ENCODE measurements at regions not wholly inside any gene's neighbourhood (a gene's known extent, or its start where the extent isn't known, plus 50 kb on each side); places are given as distances from the start of the nearest gene placed in this dataset.
A peak's percentile ranks its signal among the peaks of the same experiment; 100 is the strongest.
"Not testable (repeated sequence)": the region's sequence is repeated elsewhere in the genome, so short reads cannot be mapped to it uniquely, and the experiment has no call there.

GRCh38 chr5:42989190-42989589 is 50.9 kb downstream of the ANXA2R start:
- Histone ChIP-seq H3K9me3 (ENCODE audit: insufficient read depth, low read depth, low read length) (peaks cover 24% of the 10 kb centered on the region), H3K9ac (ENCODE audit: low read depth, low read length) (no peak overlapping the region), H3K27ac (ENCODE audit: low read length) (no peak overlapping the region), H3K27me3 (ENCODE audit: insufficient read depth, low read length) (no peaks in the 10 kb centered on the region; the same call in 1 of the 2 replicates), H3K36me3 (ENCODE audit: insufficient read depth, low read depth, low read length) (no peaks in the 10 kb centered on the region), H3K4me1 (ENCODE audit: insufficient read depth, low read length) (no peaks in the 10 kb centered on the region), H3K4me3 (ENCODE audit: low read length) (no peak overlapping the region)

- H3K4me1 ChIP-seq (ENCODE audit: insufficient read depth, low read length), result no peaks in the 10 kb centered on the region
- peaks cover 19% of the 10 kb centered on the region for H3K9me3 ChIP-seq (ENCODE audit: insufficient read depth, low read depth, low read length)
- H3K4me3 ChIP-seq (ENCODE audit: low read length), result no peak overlapping the region
- H3K36me3 ChIP-seq (ENCODE audit: insufficient read depth, low read depth, low read length), result no peaks in the 10 kb centered on the region
- H3K27me3 ChIP-seq (ENCODE audit: insufficient read depth, low read length), result no peaks in the 10 kb centered on the region
- H3K9ac ChIP-seq (ENCODE audit: low read depth, low read length), result no peak overlapping the region
- H3K27ac ChIP-seq (ENCODE audit: low read length), result no peak overlapping the region
Observed at GRCh38 chr5:42988568-42988967, 51.6 kb downstream of the ANXA2R start.

GRCh38 chr5:42985129-42986037 is 54.7 kb downstream of the ANXA2R start:
- Histone ChIP-seq H3K4me3 (ENCODE audit: low read length) (no peak overlapping the region), H3K9me3 (ENCODE audit: insufficient read depth, low read depth, low read length) (peaks cover 19% of the 10 kb centered on the region), H3K4me1 (ENCODE audit: insufficient read depth, low read length) (peaks cover 3% of the 10 kb centered on the region; the same call in 1 of the 2 replicates), H3K36me3 (ENCODE audit: insufficient read depth, low read depth, low read length) (no peaks in the 10 kb centered on the region), H3K27ac (ENCODE audit: low read length) (no peak overlapping the region), H3K27me3 (ENCODE audit: insufficient read depth, low read length) (no peaks in the 10 kb centered on the region), H3K9ac (ENCODE audit: low read depth, low read length) (no peak overlapping the region)

DNA sequence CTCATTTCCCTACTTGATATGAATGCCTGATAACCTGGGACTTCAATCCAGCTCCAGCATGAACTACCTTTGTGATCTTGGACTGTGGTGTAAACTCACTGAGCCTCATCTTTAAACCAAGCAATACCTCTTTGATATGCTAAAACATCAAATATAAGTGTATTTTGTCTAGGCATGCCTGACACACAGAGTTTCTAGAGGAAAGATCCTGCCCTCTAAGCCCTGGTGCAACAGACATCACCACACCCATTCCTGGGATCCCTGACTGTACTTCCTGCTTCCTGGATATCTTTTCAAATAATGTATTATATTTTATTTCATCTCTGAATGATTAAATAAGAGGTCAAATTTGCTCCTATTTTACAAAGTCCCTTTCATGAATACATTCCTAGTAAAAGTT is 55.8 kb downstream of the ANXA2R start:
- H3K4me3 ChIP-seq (ENCODE audit: low read length), result no peak overlapping the region
- no peak overlapping the region for H3K9ac ChIP-seq (ENCODE audit: low read depth, low read length)
- H3K9me3 ChIP-seq (ENCODE audit: insufficient read depth, low read depth, low read length), result peaks cover 11% of the 10 kb centered on the region
- H3K36me3 ChIP-seq (ENCODE audit: insufficient read depth, low read depth, low read length), result no peaks in the 10 kb centered on the region
- no peak overlapping the region for H3K27ac ChIP-seq (ENCODE audit: low read length)
- peaks cover 3% of the 10 kb centered on the region; the same call in 1 of the 2 replicates for H3K4me1 ChIP-seq (ENCODE audit: insufficient read depth, low read length)
- H3K27me3 ChIP-seq (ENCODE audit: insufficient read depth, low read length), result no peaks in the 10 kb centered on the region

GRCh38 chr5:42982107-42982622 is 58.0 kb downstream of the ANXA2R start:
- Histone ChIP-seq H3K9me3 (ENCODE audit: insufficient read depth, low read depth, low read length) (peaks cover 4% of the 10 kb centered on the region; the same call in 1 of the 2 replicates), H3K4me3 (ENCODE audit: low read length) (no peak overlapping the region; the same call in 1 of the 2 replicates), H3K27ac (ENCODE audit: low read length) (no peak overlapping the region), H3K27me3 (ENCODE audit: insufficient read depth, low read length) (no peaks in the 10 kb centered on the region), H3K9ac (ENCODE audit: low read depth, low read length) (peak overlapping the region; percentile 48; the same call in 1 of the 2 replicates), H3K36me3 (ENCODE audit: insufficient read depth, low read depth, low read length) (no peaks in the 10 kb centered on the region), H3K4me1 (ENCODE audit: insufficient read depth, low read length) (peaks cover 3% of the 10 kb centered on the region; the same call in 1 of the 2 replicates)

DNA sequence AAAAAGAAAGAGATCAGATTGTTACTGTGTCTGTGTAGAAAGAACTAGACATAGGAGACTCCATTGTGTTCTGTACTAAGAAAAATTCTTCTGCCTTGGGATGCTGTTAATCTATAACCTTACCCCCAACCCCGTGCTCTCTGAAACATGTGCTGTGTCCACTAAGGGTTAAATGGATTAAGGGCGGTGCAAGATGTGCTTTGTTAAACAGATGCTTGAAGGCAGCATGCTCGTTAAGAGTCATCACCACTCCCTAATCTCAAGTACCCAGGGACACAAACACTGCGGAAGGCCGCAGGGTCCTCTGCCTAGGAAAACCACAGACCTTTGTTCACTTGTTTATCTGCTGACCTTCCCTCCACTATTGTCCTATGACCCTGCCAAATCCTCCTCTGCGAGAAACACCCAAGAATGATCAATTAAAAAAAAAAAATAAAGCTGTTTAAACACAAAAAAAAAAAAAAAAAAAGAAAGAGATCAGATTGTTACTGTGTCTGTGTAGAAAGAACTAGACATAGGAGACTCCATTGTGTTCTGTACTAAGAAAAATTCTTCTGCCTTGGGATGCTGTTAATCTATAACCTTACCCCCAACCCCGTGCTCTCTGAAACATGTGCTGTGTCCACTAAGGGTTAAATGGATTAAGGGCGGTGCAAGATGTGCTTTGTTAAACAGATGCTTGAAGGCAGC is 58.6 kb downstream of the ANXA2R start:
- H3K36me3 ChIP-seq (ENCODE audit: insufficient read depth, low read depth, low read length); H3K27me3 ChIP-seq (ENCODE audit: insufficient read depth, low read length); H3K9ac ChIP-seq (ENCODE audit: low read depth, low read length); H3K4me1 ChIP-seq (ENCODE audit: insufficient read depth, low read length); H3K9me3 ChIP-seq (ENCODE audit: insufficient read depth, low read depth, low read length); H3K4me3 ChIP-seq (ENCODE audit: low read length); H3K27ac ChIP-seq (ENCODE audit: low read length): not testable (repeated sequence)

GRCh38 chr5:42981015-42981414 is 59.1 kb downstream of the ANXA2R start:
- H3K4me3 ChIP-seq (ENCODE audit: low read length); H3K9me3 ChIP-seq (ENCODE audit: insufficient read depth, low read depth, low read length); H3K36me3 ChIP-seq (ENCODE audit: insufficient read depth, low read depth, low read length); H3K27ac ChIP-seq (ENCODE audit: low read length); H3K27me3 ChIP-seq (ENCODE audit: insufficient read depth, low read length); H3K4me1 ChIP-seq (ENCODE audit: insufficient read depth, low read length); H3K9ac ChIP-seq (ENCODE audit: low read depth, low read length): not testable (repeated sequence)

DNA sequence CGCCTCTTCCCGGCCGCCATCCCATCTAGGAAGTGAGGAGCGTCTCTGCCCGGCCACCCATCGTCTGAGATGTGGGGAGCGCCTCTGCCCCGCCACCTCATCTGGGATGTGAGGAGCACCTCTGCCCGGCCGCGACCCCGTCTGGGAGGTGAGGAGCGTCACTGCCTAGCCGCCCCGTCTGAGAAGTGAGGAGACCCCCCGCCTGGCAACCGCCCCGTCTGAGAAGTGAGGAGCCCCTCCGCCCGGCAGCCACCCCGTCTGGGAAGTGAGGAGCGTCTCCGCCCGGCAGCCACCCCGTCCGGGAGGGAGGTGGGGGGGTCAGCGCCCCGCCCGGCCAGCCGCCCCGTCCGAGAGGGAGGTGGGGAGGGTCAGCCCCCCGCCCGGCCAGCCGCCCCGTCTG is 59.7 kb downstream of the ANXA2R start:
- H3K4me3 ChIP-seq (ENCODE audit: low read length); H3K9me3 ChIP-seq (ENCODE audit: insufficient read depth, low read depth, low read length); H3K9ac ChIP-seq (ENCODE audit: low read depth, low read length): not testable (repeated sequence)

GRCh38 chr5:42979242-42979641 is 60.9 kb downstream of the ANXA2R start:
- H3K9me3 ChIP-seq (ENCODE audit: insufficient read depth, low read depth, low read length); H3K4me1 ChIP-seq (ENCODE audit: insufficient read depth, low read length); H3K9ac ChIP-seq (ENCODE audit: low read depth, low read length); H3K36me3 ChIP-seq (ENCODE audit: insufficient read depth, low read depth, low read length); H3K27ac ChIP-seq (ENCODE audit: low read length); H3K4me3 ChIP-seq (ENCODE audit: low read length); H3K27me3 ChIP-seq (ENCODE audit: insufficient read depth, low read length): not testable (repeated sequence)

More for the DNA sequence above, 59.7 kb downstream of the ANXA2R start:
- H3K27me3 ChIP-seq (ENCODE audit: insufficient read depth, low read length); H3K27ac ChIP-seq (ENCODE audit: low read length); H3K36me3 ChIP-seq (ENCODE audit: insufficient read depth, low read depth, low read length); H3K4me1 ChIP-seq (ENCODE audit: insufficient read depth, low read length): not testable (repeated sequence)

DNA sequence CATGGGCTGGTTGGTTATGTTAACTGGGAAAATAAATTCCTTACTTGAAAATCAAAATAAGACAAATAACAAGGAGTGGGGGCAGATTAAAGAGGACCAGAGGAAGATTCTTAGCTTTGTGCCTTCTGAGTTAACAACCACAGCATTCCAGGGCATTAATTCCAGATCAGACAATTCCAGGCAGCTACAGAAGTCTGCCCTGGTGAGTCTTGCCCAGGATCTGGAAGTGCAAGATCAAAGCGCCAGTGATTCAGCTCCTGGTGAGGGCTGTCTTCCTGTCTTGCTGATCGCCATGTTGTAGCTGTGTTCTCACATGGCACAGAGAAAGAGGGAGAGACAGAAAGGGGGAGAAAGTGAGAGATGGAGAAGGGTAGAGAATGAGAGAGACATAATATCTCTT is 65.6 kb downstream of the ANXA2R start:
- peaks cover 4% of the 10 kb centered on the region; the same call in 1 of the 2 replicates for H3K9me3 ChIP-seq (ENCODE audit: insufficient read depth, low read depth, low read length)
- H3K27me3 ChIP-seq (ENCODE audit: insufficient read depth, low read length), result no peaks in the 10 kb centered on the region

DNA sequence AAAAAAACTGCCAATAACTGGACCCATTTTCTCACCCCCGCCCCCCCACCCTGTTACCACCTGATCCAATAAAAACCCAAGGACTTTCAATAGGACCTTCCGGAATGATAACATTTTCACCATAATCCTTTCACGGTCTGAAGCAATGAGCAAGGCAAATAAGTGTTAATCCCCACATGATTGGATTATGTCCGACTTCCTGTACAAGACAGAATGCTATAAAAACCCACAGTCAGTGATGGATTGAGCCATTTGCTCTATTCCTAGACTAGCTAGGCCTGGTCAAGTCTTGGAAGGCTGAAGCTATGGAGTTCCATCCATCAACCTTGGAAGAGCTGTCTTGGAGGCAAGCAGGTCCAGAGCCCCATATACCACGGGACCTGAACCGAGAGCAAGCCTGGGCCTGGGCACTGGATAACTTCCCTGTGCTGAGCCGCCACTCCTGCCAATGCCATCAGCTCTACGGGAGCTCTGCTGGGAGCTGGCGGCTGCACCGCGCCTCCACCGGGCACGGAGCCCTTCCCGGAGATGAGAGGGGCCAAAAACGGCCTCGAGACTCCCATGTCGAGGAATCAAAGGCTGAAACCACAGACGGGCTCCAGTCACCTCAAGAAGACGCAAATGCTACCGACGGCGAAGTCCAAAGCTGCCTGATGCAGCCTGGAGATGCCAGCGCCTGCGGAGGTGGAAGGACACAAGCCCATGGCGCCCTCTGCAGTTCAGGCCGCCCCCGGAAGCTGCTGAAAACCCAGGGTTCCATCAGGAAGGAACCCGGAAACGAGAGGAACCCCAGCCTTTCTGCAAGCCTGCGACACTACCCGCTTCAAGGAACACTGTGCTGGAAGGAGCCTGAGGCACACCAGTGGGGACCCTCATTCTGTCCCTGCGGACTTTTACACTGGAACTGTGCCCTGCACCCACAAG is 69.2 kb downstream of the ANXA2R start:
- H3K9ac ChIP-seq (ENCODE audit: low read depth, low read length), result no peak overlapping the region
- H3K4me3 ChIP-seq (ENCODE audit: low read length), result no peak overlapping the region
- no peak overlapping the region for H3K27ac ChIP-seq (ENCODE audit: low read length)
- H3K27me3 ChIP-seq (ENCODE audit: insufficient read depth, low read length), result no peaks in the 10 kb centered on the region
- no peaks in the 10 kb centered on the region for H3K9me3 ChIP-seq (ENCODE audit: insufficient read depth, low read depth, low read length)
- H3K36me3 ChIP-seq (ENCODE audit: insufficient read depth, low read depth, low read length), result no peaks in the 10 kb centered on the region
- H3K4me1 ChIP-seq (ENCODE audit: insufficient read depth, low read length), result no peaks in the 10 kb centered on the region

More for the DNA sequence above, 65.6 kb downstream of the ANXA2R start:
- no peak overlapping the region for H3K9ac ChIP-seq (ENCODE audit: low read depth, low read length)
- no peak overlapping the region for H3K4me3 ChIP-seq (ENCODE audit: low read length)
- H3K27ac ChIP-seq (ENCODE audit: low read length), result no peak overlapping the region
- H3K4me1 ChIP-seq (ENCODE audit: insufficient read depth, low read length), result no peaks in the 10 kb centered on the region
- no peaks in the 10 kb centered on the region for H3K36me3 ChIP-seq (ENCODE audit: insufficient read depth, low read depth, low read length)
